Thyroid gland (tissue), 4 donors: ENCODE measurements at regions not wholly inside any gene's neighbourhood (a gene's known extent, or its start where the extent isn't known, plus 50 kb on each side); places are given as distances from the start of the nearest gene placed in this dataset.
"Not testable (repeated sequence)": the region's sequence is repeated elsewhere in the genome, so short reads cannot be mapped to it uniquely, and the experiment has no call there.

ENCODE experiments used
- POLR2A ChIP-seq, 2 donors: fragments of 450-650 bp; IDR thresholded peaks; one replicate each; pipeline ENCODE4 v1.6.1; 2017; ENCODE audit warnings: antibody characterized with exemption in 2 of 2, mild to moderate bottlenecking in 2 of 2, moderate library complexity in 1 of 2
- TF ChIP-seq, protein P1 (sequence below), 6 experiments: fragments of 200-600 bp in 3 of 6; fragments of 450-650 bp in 3 of 6; sonication (generic) in 3 of 6; IDR thresholded peaks; one replicate each; pipeline ENCODE4 v1.5.1; 2016 to 2019; ENCODE audit warnings: antibody characterized with exemption in 6 of 6, mild to moderate bottlenecking in 2 of 6, inconsistent platforms in 1 of 6, moderate library complexity in 1 of 6

GRCh38 chr2:89237783-89238182 is 546.3 kb downstream of the RPIA start:
- TF ChIP-seq, protein P1, sequence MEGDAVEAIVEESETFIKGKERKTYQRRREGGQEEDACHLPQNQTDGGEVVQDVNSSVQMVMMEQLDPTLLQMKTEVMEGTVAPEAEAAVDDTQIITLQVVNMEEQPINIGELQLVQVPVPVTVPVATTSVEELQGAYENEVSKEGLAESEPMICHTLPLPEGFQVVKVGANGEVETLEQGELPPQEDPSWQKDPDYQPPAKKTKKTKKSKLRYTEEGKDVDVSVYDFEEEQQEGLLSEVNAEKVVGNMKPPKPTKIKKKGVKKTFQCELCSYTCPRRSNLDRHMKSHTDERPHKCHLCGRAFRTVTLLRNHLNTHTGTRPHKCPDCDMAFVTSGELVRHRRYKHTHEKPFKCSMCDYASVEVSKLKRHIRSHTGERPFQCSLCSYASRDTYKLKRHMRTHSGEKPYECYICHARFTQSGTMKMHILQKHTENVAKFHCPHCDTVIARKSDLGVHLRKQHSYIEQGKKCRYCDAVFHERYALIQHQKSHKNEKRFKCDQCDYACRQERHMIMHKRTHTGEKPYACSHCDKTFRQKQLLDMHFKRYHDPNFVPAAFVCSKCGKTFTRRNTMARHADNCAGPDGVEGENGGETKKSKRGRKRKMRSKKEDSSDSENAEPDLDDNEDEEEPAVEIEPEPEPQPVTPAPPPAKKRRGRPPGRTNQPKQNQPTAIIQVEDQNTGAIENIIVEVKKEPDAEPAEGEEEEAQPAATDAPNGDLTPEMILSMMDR (IDR thresholded peaks at IDR 0.05): not testable (repeated sequence)
- TF ChIP-seq POLR2A (IDR thresholded peaks at IDR 0.05): not testable (repeated sequence)
